AG09309 (cell line): ENCODE measurements at regions not wholly inside any gene's neighbourhood (a gene's known extent, or its start where the extent isn't known, plus 50 kb on each side); places are given as distances from the start of the nearest gene placed in this dataset.

ENCODE experiments used
- DNase-seq: peaks from one replicate; pipeline ENCODE4 v3.0.0-alpha.2; 2010; ENCODE audit warnings: low read depth
- H3K4me3 ChIP-seq: 2 replicates; pipeline ENCODE4 v1.5.1; 2011; ENCODE audit warnings: mild to moderate bottlenecking, low read depth, low read length, moderate library complexity; ENCODE audit not compliant: control insufficient read depth
- CTCF ChIP-seq: IDR thresholded peaks from 2 replicates; pipeline ENCODE4 v1.5.1; 2011; ENCODE audit warnings: mild to moderate bottlenecking, low read depth, low read length, inconsistent platforms; ENCODE audit not compliant: insufficient read depth, control insufficient read depth; ENCODE audit errors: missing control alignments

- TF ChIP-seq CTCF, result no peak
- H3K4me3 ChIP-seq, result no peak overlapping the region
- no peak for DNase-seq
Measured at GRCh38 chr4:35252071-35252470, 992.2 kb downstream of the ARAP2 start.

GRCh38 chr4:35252866-35253265 lies 991.4 kb downstream of the ARAP2 start:
- no peak overlapping the region for H3K4me3 ChIP-seq
- no peak for TF ChIP-seq CTCF
- DNase-seq, result no peak

GRCh38 chr4:35253331-35253730 lies 991.0 kb downstream of the ARAP2 start:
- no peak overlapping the region for H3K4me3 ChIP-seq
- TF ChIP-seq CTCF, result no peak
- no peak for DNase-seq

- H3K4me3 ChIP-seq, result no peak overlapping the region
- TF ChIP-seq CTCF, result no peak
- no peak for DNase-seq
Measured at GRCh38 chr4:35286434-35286833, 957.9 kb downstream of the ARAP2 start.

- no peak for DNase-seq
- TF ChIP-seq CTCF, result no peak
- no peak overlapping the region for H3K4me3 ChIP-seq
Measured at GRCh38 chr4:35300996-35301774, 943.1 kb downstream of the ARAP2 start.

GRCh38 chr4:35315419-35315818 lies 928.9 kb downstream of the ARAP2 start:
- H3K4me3 ChIP-seq, result no peak overlapping the region
- no peak for DNase-seq
- TF ChIP-seq CTCF, result no peak
